ENCODE measurements at regions not wholly inside any gene's neighbourhood (a gene's known extent, or its start where the extent isn't known, plus 50 kb on each side); places are given as distances from the start of the nearest gene placed in this dataset.

DNA sequence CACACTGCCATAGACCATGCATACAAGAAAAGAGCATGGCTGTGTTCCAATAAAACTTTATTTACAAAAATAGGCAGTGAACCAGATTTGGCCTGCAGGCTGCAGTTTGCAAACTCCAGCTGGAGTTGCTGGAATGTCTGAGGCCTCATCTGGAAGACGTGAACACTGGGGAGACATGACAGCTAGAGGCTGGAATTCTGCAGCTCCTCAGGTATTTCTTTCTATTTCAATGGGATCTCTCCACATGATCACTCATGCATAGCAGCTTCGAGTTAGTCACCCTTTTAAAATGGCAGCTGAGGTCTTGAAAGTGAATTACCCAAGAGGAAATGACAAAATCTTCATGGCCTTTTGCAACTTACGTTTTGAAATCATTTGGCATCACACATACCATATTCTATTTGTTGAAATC, 52.6 kb upstream of the BET1 start:
- TF ChIP-seq, protein P1, sequence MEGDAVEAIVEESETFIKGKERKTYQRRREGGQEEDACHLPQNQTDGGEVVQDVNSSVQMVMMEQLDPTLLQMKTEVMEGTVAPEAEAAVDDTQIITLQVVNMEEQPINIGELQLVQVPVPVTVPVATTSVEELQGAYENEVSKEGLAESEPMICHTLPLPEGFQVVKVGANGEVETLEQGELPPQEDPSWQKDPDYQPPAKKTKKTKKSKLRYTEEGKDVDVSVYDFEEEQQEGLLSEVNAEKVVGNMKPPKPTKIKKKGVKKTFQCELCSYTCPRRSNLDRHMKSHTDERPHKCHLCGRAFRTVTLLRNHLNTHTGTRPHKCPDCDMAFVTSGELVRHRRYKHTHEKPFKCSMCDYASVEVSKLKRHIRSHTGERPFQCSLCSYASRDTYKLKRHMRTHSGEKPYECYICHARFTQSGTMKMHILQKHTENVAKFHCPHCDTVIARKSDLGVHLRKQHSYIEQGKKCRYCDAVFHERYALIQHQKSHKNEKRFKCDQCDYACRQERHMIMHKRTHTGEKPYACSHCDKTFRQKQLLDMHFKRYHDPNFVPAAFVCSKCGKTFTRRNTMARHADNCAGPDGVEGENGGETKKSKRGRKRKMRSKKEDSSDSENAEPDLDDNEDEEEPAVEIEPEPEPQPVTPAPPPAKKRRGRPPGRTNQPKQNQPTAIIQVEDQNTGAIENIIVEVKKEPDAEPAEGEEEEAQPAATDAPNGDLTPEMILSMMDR (conservative IDR thresholded peaks at IDR 0.05 in 1 of 2, IDR thresholded peaks at IDR 0.05 in 1 of 2; ENCODE audit: extremely low read depth in 1 of 2, insufficient read depth in 1 of 2, low read depth in 1 of 2, low read length in 2 of 2), result no peak
- TF ChIP-seq EZH2 (IDR thresholded peaks at IDR 0.05; ENCODE audit: borderline replicate concordance, low read length), result no peak
